HL-60 (cell line): ENCODE measurements at regions not wholly inside any gene's neighbourhood (a gene's known extent, or its start where the extent isn't known, plus 50 kb on each side); places are given as distances from the start of the nearest gene placed in this dataset.
"Not testable (repeated sequence)": the region's sequence is repeated elsewhere in the genome, so short reads cannot be mapped to it uniquely, and the experiment has no call there.

Experiments used
- DNase-seq, 2 experiments: peaks; one replicate each; pipeline ENCODE4 v3.0.0-alpha.2; 2010 to 2020; ENCODE audit warnings: low read depth in 1 of 2, low spot score in 1 of 2
- H3K27ac ChIP-seq: fragments of 250-450 bp; sonication (Bioruptor Pico); replicated peaks from 2 replicates; pipeline ENCODE4 v1.5.1; 2020; ENCODE audit warnings: mild to moderate bottlenecking, moderate library complexity
- H3K27me3 ChIP-seq: fragments of 250-450 bp; sonication (Bioruptor Pico); 2 replicates; pipeline ENCODE4 v1.5.1; 2021; ENCODE audit warnings: mild to moderate bottlenecking, moderate library complexity; ENCODE audit not compliant: insufficient read depth, poor library complexity, severe bottlenecking
- H3K4me3 ChIP-seq: replicated peaks from 2 replicates; pipeline ENCODE4 v1.5.1; 2011; ENCODE audit warnings: mild to moderate bottlenecking, control low read depth, low read length; ENCODE audit not compliant: insufficient read depth
- GABPA ChIP-seq: IDR thresholded peaks from 2 replicates; pipeline ENCODE4 v1.6.1; 2012; ENCODE audit warnings: low read depth
- POLR2AphosphoS5 ChIP-seq: IDR thresholded peaks from 2 replicates; pipeline ENCODE4 v1.6.1; 2012; ENCODE audit warnings: low read depth
- SPI1 ChIP-seq: IDR thresholded peaks from 2 replicates; pipeline ENCODE4 v1.6.1; 2012; ENCODE audit warnings: low read depth, mild to moderate bottlenecking, borderline replicate concordance
- TF ChIP-seq, protein P1 (sequence below): IDR thresholded peaks from one replicate; pipeline ENCODE4 v1.5.1; 2011; ENCODE audit warnings: low read length, control low read depth, inconsistent platforms; ENCODE audit not compliant: insufficient read depth
- TF ChIP-seq, protein P2 (sequence below): IDR thresholded peaks from 2 replicates; pipeline ENCODE4 v1.6.1; 2012; ENCODE audit warnings: low read depth; ENCODE audit not compliant: insufficient replicate concordance

DNA sequence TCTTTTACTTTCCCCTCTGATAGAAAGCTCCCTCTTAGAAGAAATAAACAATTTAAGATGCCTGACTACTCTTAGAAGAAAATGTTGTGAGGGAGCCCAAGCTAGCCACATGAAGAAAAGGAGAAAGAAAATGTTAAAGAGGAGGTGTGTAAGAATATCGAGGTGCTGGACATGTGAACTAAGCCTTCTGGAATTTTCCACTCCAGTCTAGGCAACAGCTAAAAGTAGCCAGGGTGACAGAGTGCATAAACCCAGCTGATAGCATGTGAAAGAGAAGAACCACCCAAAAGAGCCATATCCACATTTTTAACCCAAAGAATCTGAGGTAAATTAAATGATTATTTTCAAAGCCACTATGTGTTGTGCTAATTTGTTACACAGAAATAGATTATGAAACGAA lies 1690.6 kb upstream of the LRRTM3 start:
- TF ChIP-seq GABPA (no peak), POLR2AphosphoS5 (no peak), SPI1 (no peak)
- TF ChIP-seq, protein P1, sequence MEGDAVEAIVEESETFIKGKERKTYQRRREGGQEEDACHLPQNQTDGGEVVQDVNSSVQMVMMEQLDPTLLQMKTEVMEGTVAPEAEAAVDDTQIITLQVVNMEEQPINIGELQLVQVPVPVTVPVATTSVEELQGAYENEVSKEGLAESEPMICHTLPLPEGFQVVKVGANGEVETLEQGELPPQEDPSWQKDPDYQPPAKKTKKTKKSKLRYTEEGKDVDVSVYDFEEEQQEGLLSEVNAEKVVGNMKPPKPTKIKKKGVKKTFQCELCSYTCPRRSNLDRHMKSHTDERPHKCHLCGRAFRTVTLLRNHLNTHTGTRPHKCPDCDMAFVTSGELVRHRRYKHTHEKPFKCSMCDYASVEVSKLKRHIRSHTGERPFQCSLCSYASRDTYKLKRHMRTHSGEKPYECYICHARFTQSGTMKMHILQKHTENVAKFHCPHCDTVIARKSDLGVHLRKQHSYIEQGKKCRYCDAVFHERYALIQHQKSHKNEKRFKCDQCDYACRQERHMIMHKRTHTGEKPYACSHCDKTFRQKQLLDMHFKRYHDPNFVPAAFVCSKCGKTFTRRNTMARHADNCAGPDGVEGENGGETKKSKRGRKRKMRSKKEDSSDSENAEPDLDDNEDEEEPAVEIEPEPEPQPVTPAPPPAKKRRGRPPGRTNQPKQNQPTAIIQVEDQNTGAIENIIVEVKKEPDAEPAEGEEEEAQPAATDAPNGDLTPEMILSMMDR, result no peak

DNA sequence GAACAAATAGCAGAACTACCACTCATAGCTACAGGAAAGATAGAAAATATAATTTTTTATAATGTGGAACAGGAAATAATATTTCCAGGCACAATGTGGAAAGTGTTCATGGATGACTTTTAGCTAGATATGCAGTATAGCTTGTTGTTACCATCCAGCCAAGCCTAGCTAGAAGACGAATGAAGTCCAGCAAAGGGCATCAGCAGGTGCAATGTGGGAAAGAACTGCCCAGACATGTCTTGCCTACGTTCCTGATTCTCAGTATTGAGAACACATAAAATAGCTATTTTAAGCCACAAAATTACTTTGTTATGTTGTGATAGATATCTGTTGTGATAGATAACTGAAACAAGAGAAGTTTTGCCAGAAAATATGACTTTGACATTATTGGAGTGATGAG lies 1690.0 kb upstream of the LRRTM3 start:
- H3K4me3 ChIP-seq, result no peak overlapping the region
- TF ChIP-seq POLR2AphosphoS5 (no peak), SPI1 (no peak), GABPA (no peak)
- TF ChIP-seq, protein P1, result no peak
- TF ChIP-seq, protein P2, sequence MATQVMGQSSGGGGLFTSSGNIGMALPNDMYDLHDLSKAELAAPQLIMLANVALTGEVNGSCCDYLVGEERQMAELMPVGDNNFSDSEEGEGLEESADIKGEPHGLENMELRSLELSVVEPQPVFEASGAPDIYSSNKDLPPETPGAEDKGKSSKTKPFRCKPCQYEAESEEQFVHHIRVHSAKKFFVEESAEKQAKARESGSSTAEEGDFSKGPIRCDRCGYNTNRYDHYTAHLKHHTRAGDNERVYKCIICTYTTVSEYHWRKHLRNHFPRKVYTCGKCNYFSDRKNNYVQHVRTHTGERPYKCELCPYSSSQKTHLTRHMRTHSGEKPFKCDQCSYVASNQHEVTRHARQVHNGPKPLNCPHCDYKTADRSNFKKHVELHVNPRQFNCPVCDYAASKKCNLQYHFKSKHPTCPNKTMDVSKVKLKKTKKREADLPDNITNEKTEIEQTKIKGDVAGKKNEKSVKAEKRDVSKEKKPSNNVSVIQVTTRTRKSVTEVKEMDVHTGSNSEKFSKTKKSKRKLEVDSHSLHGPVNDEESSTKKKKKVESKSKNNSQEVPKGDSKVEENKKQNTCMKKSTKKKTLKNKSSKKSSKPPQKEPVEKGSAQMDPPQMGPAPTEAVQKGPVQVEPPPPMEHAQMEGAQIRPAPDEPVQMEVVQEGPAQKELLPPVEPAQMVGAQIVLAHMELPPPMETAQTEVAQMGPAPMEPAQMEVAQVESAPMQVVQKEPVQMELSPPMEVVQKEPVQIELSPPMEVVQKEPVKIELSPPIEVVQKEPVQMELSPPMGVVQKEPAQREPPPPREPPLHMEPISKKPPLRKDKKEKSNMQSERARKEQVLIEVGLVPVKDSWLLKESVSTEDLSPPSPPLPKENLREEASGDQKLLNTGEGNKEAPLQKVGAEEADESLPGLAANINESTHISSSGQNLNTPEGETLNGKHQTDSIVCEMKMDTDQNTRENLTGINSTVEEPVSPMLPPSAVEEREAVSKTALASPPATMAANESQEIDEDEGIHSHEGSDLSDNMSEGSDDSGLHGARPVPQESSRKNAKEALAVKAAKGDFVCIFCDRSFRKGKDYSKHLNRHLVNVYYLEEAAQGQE, result no peak

More for the DNA sequence above, 1690.6 kb upstream of the LRRTM3 start:
- DNase-seq, result no peak
- H3K27me3 ChIP-seq, result no peaks in the 10 kb centered on the region
- no peak overlapping the region for H3K27ac ChIP-seq
- H3K4me3 ChIP-seq, result no peak overlapping the region

DNA sequence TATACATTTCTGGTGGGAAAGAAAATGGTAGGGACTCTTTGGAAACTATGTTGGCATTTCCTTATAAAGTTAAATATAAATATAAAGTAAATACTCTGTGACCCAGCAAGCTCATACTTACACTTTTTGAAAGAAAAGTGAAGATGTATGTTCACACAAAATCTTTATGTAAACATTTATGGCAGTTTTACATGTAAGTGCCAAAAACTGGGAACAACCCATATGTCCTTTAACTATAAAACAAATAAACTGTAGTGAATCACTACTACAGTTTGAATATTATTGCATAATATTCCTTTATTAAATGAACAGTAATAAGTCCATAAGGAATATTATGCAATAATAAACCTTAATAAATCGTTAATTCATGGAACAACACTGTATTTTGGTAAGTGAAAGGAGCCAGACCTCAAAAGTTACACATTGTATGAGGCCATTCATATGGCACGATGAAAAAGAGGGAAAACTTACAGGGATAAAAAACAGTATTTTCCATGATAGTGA lies 1660.3 kb upstream of the LRRTM3 start:
- no peak overlapping the region for H3K4me3 ChIP-seq
- no peak for DNase-seq
- no peaks in the 10 kb centered on the region for H3K27me3 ChIP-seq
- H3K27ac ChIP-seq, result no peak overlapping the region
- TF ChIP-seq SPI1 (no peak), GABPA (no peak), POLR2AphosphoS5 (no peak)
- TF ChIP-seq, protein P1, result no peak
- TF ChIP-seq, protein P2, result no peak

More for the DNA sequence above, 1690.0 kb upstream of the LRRTM3 start:
- Histone ChIP-seq H3K27me3 (no peaks in the 10 kb centered on the region), H3K27ac (no peak overlapping the region)
- no peak for DNase-seq

DNA sequence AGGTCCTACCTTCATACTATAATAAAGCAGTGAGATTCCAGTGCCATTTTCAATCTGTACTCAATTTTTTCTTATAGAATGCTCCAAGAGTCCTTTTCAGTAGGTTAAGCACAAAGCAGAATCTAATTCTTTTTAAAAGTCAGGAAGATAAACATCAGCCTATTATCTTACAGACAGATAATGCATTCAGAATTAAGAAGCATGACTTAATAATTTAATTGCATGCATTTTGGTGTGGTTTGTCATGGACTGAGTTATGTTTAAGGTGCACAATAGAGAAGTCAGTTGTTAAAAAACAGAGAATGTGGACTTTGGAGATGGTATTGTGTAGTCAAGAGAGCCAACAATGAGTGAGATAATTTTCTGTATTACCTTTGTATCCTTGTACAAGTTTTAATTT lies 1656.3 kb upstream of the LRRTM3 start:
- not testable (repeated sequence) for H3K27ac ChIP-seq, DNase-seq, H3K27me3 ChIP-seq

More for the DNA sequence above, 1656.3 kb upstream of the LRRTM3 start:
- not testable (repeated sequence) for H3K4me3 ChIP-seq
